GM13976 (cell line): ENCODE measurements at regions not wholly inside any gene's neighbourhood (a gene's known extent, or its start where the extent isn't known, plus 50 kb on each side); places are given as distances from the start of the nearest gene placed in this dataset.

Source experiments
- DNase-seq: peaks from one replicate; pipeline ENCODE4 v3.0.0; 2012; ENCODE audit warnings: low spot score
- in situ Hi-C: fragments of 300-500 bp; cut with MboI; formaldehyde crosslinking; loops from one replicate; pipeline ENCODE4 v1.12.0; 2022; ENCODE audit warnings: low sequenced_read_pairs, mixed read lengths, inconsistent platforms; ENCODE audit not compliant: unreplicated experiment
- TF ChIP-seq, protein P1 (sequence below): IDR thresholded peaks from 2 replicates; pipeline ENCODE4 v1.5.1; 2012; ENCODE audit warnings: borderline replicate concordance, mild to moderate bottlenecking; ENCODE audit not compliant: insufficient read depth; ENCODE audit errors: extremely low read depth, missing control alignments, control extremely low read depth

- in situ Hi-C loops, result loop anchor here (25.0 kb wide), 1 partner anchor 388 kb away; no protein-coding TSS in a partner anchor
- TF ChIP-seq, protein P1, sequence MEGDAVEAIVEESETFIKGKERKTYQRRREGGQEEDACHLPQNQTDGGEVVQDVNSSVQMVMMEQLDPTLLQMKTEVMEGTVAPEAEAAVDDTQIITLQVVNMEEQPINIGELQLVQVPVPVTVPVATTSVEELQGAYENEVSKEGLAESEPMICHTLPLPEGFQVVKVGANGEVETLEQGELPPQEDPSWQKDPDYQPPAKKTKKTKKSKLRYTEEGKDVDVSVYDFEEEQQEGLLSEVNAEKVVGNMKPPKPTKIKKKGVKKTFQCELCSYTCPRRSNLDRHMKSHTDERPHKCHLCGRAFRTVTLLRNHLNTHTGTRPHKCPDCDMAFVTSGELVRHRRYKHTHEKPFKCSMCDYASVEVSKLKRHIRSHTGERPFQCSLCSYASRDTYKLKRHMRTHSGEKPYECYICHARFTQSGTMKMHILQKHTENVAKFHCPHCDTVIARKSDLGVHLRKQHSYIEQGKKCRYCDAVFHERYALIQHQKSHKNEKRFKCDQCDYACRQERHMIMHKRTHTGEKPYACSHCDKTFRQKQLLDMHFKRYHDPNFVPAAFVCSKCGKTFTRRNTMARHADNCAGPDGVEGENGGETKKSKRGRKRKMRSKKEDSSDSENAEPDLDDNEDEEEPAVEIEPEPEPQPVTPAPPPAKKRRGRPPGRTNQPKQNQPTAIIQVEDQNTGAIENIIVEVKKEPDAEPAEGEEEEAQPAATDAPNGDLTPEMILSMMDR, result no peak
- no peak for DNase-seq
Observed at GRCh38 chr5:77874691-77875090, 98.6 kb upstream of the TBCA start.

DNA sequence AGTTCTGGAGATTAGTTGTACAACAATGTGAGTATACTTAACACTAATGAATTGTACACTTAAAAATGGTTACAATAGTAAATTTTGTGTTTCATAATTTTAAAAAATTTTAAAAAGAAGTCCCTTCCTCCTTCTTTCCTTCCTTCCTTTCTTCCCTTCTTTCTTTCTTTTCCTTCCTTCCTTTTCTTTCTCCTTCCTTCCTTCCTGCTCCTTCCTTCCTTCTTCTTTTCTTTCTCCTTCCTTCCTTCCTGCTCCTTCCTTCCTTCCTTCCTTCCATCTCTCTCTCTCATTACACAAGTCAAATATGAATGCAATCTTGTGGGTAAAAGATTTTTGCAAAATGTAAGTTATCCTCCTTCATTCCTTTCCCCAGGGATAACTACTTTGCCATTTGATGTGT is 97.1 kb upstream of the TBCA start:
- TF ChIP-seq, protein P1, result no peak
- in situ Hi-C loops, result loop anchor here (25.0 kb wide), 1 partner anchor 389 kb away; no protein-coding TSS in a partner anchor

GRCh38 chr5:77871946-77872345 is 95.8 kb upstream of the TBCA start:
- DNase-seq, result no peak
- in situ Hi-C loops, result loop anchor here (25.0 kb wide), 1 partner anchor 390 kb away; no protein-coding TSS in a partner anchor
- TF ChIP-seq, protein P1, result no peak

More for the DNA sequence above, 97.1 kb upstream of the TBCA start:
- no peak for DNase-seq

DNA sequence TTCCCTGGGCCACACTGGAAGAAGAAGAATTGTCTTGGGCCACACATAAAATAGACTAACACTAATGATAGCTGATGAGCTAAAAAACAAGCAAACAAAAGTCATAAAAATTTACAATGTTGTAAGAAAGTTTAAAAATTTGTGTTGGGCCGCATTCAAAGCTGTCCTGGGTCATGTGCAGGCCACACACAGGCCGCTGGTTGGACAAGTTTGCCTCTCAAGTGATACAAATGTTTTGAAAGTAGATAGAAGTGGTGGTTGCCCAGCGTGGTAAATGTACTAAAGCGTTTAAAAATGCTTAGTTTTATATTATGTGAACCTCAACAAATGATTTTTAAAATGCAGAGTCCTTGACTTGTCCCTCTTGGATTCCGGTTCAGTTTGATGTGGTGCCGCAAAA is 94.9 kb upstream of the TBCA start:
- DNase-seq, result no peak
- TF ChIP-seq, protein P1, result no peak
- in situ Hi-C loops, result loop anchor here (25.0 kb wide), 1 partner anchor 391 kb away; no protein-coding TSS in a partner anchor

DNA sequence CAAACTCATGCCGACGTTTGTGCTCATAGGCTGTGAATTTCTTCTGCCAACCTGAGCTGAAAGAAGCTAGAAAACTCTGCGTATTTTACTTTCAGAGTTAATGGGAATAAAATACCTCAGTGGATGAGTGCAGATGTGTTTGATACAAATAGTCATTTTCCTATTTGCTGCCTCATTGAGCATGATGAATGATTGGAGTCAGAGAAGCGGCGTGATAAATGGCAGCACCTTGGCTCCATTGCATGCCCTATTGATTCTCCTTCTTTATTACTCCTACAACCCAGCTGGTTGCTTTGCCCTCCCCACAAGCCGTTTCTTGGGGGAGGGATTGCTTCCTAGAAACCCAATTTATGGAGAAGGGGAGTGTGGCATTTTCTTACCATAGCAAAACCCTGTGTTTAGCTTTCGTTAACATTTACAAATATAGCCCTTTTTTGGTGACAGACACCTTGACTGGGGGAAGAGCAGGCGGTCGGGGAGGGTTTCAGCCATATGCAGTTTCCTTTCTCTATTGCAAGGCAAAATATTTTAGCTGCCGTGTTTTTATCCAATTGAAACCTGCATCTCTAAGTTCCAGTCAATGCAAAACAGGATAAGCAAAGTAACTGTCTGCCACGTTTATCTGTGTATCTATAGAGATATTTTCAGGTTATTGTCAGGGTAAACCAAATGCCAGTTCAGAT is 93.1 kb upstream of the TBCA start:
- no peak for DNase-seq
- in situ Hi-C loops, result loop anchor here (25.0 kb wide), 1 partner anchor 393 kb away; no protein-coding TSS in a partner anchor
- TF ChIP-seq, protein P1, result no peak

GRCh38 chr5:77867914-77868313 is 91.8 kb upstream of the TBCA start:
- TF ChIP-seq, protein P1, result no peak
- in situ Hi-C loops, result loop anchor here (25.0 kb wide), 1 partner anchor 394 kb away; no protein-coding TSS in a partner anchor
- no peak for DNase-seq

GRCh38 chr5:77867194-77867691 is 91.1 kb upstream of the TBCA start:
- TF ChIP-seq, protein P1, result no peak
- DNase-seq, result no peak

More at GRCh38 chr5:77867194-77867691, 91.1 kb upstream of the TBCA start:
- in situ Hi-C loops, result loop anchor here (25.0 kb wide), 1 partner anchor 395 kb away; no protein-coding TSS in a partner anchor
